IMR-90 (cell line): ENCODE measurements at regions not wholly inside any gene's neighbourhood (a gene's known extent, or its start where the extent isn't known, plus 50 kb on each side); places are given as distances from the start of the nearest gene placed in this dataset.

Source experiments
- BHLHE40 ChIP-seq: fragments of 150-350 bp; IDR thresholded peaks from 2 replicates; pipeline ENCODE4 v1.6.1; 2016; ENCODE audit warnings: mild to moderate bottlenecking, low read depth, low read length
- CEBPB ChIP-seq: IDR thresholded peaks from 2 replicates; pipeline ENCODE4 v1.6.1; 2012; ENCODE audit warnings: low read depth, low read length, improper control_type of control experiment
- CHD1 ChIP-seq: IDR thresholded peaks from 2 replicates; pipeline ENCODE4 v1.6.1; 2012; ENCODE audit warnings: low read depth, low read length, improper control_type of control experiment
- CTCF ChIP-seq: conservative IDR thresholded peaks from 2 replicates; pipeline ENCODE4 v1.5.1; 2012; ENCODE audit warnings: mild to moderate bottlenecking, low read depth, low read length, improper control_type of control experiment
- ELK1 ChIP-seq: fragments of 150-350 bp; IDR thresholded peaks from 2 replicates; pipeline ENCODE4 v1.6.1; 2016; ENCODE audit warnings: low read depth, mild to moderate bottlenecking, low read length, moderate library complexity, borderline replicate concordance
- FOS ChIP-seq: fragments of 150-350 bp; IDR thresholded peaks from 2 replicates; pipeline ENCODE4 v1.6.1; 2016; ENCODE audit warnings: low read depth, low read length
- MXI1 ChIP-seq: IDR thresholded peaks from 2 replicates; pipeline ENCODE4 v1.6.1; 2012; ENCODE audit warnings: low read depth, mild to moderate bottlenecking, low read length, moderate library complexity, borderline replicate concordance
- NFE2L2 ChIP-seq: fragments of 150-350 bp; IDR thresholded peaks from 2 replicates; pipeline ENCODE4 v1.6.1; 2016; ENCODE audit warnings: low read depth, mild to moderate bottlenecking, low read length
- POLR2A ChIP-seq: IDR thresholded peaks from 2 replicates; pipeline ENCODE4 v1.6.1; 2012; ENCODE audit warnings: mild to moderate bottlenecking, low read depth, low read length
- RAD21 ChIP-seq: IDR thresholded peaks from 2 replicates; pipeline ENCODE4 v1.6.1; 2012; ENCODE audit warnings: low read length, improper control_type of control experiment
- RFX5 ChIP-seq: IDR thresholded peaks from 2 replicates; pipeline ENCODE4 v1.8.0; 2012; ENCODE audit warnings: low read depth, mild to moderate bottlenecking, low read length, moderate library complexity
- SMC3 ChIP-seq: fragments of 150-350 bp; IDR thresholded peaks from 2 replicates; pipeline ENCODE4 v1.6.1; 2016; ENCODE audit warnings: low read depth, mild to moderate bottlenecking, antibody characterized with exemption, low read length, moderate library complexity

GRCh38 chrX:115388879-115389278 is 99.4 kb downstream of the LUZP4 start:
- TF ChIP-seq CTCF (no peak), RFX5 (no peak), MXI1 (no peak), CEBPB (peak; percentile 81), BHLHE40 (no peak), FOS (no peak), POLR2A (no peak), NFE2L2 (no peak), SMC3 (no peak), RAD21 (no peak), CHD1 (no peak), ELK1 (no peak)
